Lung (tissue), 11 donors: ENCODE measurements at regions not wholly inside any gene's neighbourhood (a gene's known extent, or its start where the extent isn't known, plus 50 kb on each side); places are given as distances from the start of the nearest gene placed in this dataset.
"Not testable (repeated sequence)": the region's sequence is repeated elsewhere in the genome, so short reads cannot be mapped to it uniquely, and the experiment has no call there.

Source experiments
- ATAC-seq: fragments of 200-7000 bp; cut with Tn5 transposase; one replicate; pipeline ENCODE4 v1.9.1; 2020; ENCODE audit warnings: moderate number of reproducible peaks; ENCODE audit not compliant: insufficient read depth, low FRiP score
- DNase-seq, 3 donors: peaks; one replicate each; pipeline ENCODE4 v3.0.0-alpha.2; 2013 to 2017
- H3K27ac ChIP-seq, 2 donors: one replicate each; pipeline ENCODE4 v1.5.1; 2013; ENCODE audit warnings: mild to moderate bottlenecking in 2 of 2, moderate library complexity in 2 of 2, control low read depth in 1 of 2, inconsistent platforms in 1 of 2, low read depth in 1 of 2, low read length in 1 of 2
- H3K27me3 ChIP-seq, 3 donors: one replicate each; pipeline ENCODE4 v1.5.1; 2013; ENCODE audit warnings: low read length in 2 of 3; ENCODE audit not compliant: control insufficient read depth in 3 of 3, insufficient read depth in 3 of 3
- H3K36me3 ChIP-seq, 4 donors: one replicate each; pipeline ENCODE4 v1.5.1; 2013; ENCODE audit warnings: low read length in 4 of 4, mild to moderate bottlenecking in 1 of 4, moderate library complexity in 1 of 4; ENCODE audit not compliant: control insufficient read depth in 4 of 4, insufficient read depth in 4 of 4
- H3K4me1 ChIP-seq, 5 donors: one replicate each; pipeline ENCODE4 v1.5.1; 2013; ENCODE audit warnings: low read length in 5 of 5, mild to moderate bottlenecking in 2 of 5, moderate library complexity in 1 of 5; ENCODE audit not compliant: control insufficient read depth in 5 of 5, insufficient read depth in 5 of 5
- H3K4me3 ChIP-seq: one replicate; pipeline ENCODE4 v1.5.1; 2013; ENCODE audit warnings: mild to moderate bottlenecking, control low read depth, moderate library complexity
- H3K9ac ChIP-seq, 2 donors: one replicate each; pipeline ENCODE4 v1.5.1; 2013; ENCODE audit warnings: low read length in 2 of 2, control low read depth in 1 of 2; ENCODE audit not compliant: insufficient read depth in 1 of 2
- H3K9me3 ChIP-seq, 4 donors: one replicate each; pipeline ENCODE4 v1.5.1; 2013; ENCODE audit warnings: low read length in 3 of 4, mild to moderate bottlenecking in 1 of 4, moderate library complexity in 1 of 4; ENCODE audit not compliant: control insufficient read depth in 4 of 4, insufficient read depth in 3 of 4
- WGBS, 2 donors: extraction: QIAGEN DNeasy Blood & Tissue Kit; methylation state at CpG; one replicate each; pipeline ENCODE4 v1.1.7; 2013; 5-methylcytosine and 5-hydroxymethylcytosine counted together
- TF ChIP-seq, protein P1 (sequence below): IDR thresholded peaks from 2 replicates; pipeline ENCODE4 v1.5.1; 2012; ENCODE audit warnings: mild to moderate bottlenecking; ENCODE audit errors: control extremely low read depth, extremely low read depth
- donor health status: control.
- donor health status: control.
- donor health status: Bipolar disorder and iron deficiency.
- donor health status: healthy.
- donor health status: DM: yes; HTN: yes; CAD: no.

DNA sequence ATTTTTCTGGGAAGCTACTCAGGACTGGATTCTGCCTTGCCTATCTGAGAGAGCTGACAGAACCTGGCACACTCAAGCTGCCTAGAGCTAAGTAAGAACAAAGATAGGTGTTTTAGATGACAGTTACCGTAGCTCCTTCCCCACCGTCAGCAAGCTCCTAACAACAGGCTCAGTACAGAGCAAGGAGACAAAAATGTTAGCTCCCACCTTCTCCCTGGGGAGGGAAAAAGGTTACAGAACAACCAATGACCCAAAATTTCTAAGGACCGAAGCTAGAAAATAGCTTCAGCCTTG lies 1058.2 kb upstream of the PCDH20 start:
- H3K9me3 ChIP-seq, result no peaks in the 10 kb centered on the region
- DNase-seq, result no peak
- H3K9ac ChIP-seq, result no peak overlapping the region
- ATAC-seq, result no peak
- H3K27me3 ChIP-seq, result no peaks in the 10 kb centered on the region
- H3K27ac ChIP-seq, result no peak overlapping the region
- H3K4me3 ChIP-seq, result no peak overlapping the region
- no peaks in the 10 kb centered on the region for H3K36me3 ChIP-seq
- TF ChIP-seq, protein P1, sequence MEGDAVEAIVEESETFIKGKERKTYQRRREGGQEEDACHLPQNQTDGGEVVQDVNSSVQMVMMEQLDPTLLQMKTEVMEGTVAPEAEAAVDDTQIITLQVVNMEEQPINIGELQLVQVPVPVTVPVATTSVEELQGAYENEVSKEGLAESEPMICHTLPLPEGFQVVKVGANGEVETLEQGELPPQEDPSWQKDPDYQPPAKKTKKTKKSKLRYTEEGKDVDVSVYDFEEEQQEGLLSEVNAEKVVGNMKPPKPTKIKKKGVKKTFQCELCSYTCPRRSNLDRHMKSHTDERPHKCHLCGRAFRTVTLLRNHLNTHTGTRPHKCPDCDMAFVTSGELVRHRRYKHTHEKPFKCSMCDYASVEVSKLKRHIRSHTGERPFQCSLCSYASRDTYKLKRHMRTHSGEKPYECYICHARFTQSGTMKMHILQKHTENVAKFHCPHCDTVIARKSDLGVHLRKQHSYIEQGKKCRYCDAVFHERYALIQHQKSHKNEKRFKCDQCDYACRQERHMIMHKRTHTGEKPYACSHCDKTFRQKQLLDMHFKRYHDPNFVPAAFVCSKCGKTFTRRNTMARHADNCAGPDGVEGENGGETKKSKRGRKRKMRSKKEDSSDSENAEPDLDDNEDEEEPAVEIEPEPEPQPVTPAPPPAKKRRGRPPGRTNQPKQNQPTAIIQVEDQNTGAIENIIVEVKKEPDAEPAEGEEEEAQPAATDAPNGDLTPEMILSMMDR, result no peak
- WGBS, 2 donors, result 90 to 95% methylated on average over 3 of the region's 3 CpGs
- H3K4me1 ChIP-seq, result no peaks in the 10 kb centered on the region

DNA sequence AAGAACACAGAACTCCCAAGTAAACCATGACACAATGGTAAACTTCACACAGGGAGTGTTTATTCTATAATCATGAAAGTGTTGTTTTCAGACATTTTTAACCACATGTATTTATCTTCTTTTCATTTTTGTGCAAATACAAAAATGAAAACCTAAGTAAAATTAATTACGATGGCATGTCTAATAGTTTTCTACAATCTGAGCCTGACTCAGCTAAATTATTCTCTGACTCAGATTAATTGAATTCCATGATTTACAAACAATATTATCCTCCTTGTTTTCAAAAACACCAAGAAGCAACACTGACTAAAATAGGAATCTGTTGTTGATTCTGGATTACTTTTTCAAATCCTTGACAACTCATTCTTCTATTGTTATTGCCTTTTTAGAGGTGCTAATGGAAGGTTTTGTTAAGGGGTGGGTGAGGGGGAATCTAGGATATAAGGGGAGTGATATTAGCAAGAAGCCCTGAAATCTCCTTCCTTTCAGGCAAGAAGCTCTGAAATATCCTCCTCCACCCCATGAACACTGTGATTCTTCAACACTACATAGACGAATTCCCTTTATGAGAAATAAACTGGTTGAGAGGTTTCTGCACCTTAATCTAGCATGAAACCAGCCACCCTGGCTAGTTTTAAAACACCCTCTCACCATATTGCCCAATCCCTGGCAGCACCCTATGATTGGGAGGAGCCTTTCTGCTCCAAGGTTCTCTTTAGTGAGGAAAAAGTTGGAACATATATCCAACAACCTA lies 1057.7 kb upstream of the PCDH20 start:
- 77 to 85% methylated on average over 2 of the region's 2 CpGs for WGBS, 2 donors
- Histone ChIP-seq H3K4me1 (no peaks in the 10 kb centered on the region), H3K36me3 (no peaks in the 10 kb centered on the region), H3K4me3 (no peak overlapping the region), H3K9ac (no peak overlapping the region), H3K27ac (no peak overlapping the region), H3K27me3 (no peaks in the 10 kb centered on the region), H3K9me3 (no peaks in the 10 kb centered on the region)
- DNase-seq, result no peak
- ATAC-seq, result no peak
- TF ChIP-seq, protein P1, result no peak

DNA sequence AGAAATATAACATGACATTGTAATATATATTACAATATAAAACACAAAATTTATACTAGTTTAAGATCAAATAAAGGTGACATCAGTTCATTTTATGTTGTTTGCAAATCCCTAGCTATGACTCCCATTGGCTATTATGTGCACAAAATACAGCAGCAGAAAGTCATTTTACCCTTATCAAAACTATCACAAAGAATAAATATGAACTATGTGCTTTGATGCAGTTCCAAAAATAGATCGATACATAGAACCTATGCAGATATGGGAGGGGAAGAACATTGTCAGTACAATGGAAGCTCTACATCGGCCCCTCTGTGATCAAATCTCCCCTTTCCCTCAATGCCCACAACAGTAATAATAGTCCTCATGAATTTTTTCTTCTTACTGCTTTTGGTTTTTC lies 1038.1 kb upstream of the PCDH20 start:
- no peak overlapping the region for H3K4me3 ChIP-seq
- ATAC-seq (no peak), DNase-seq (no peak)
- no peak overlapping the region for H3K27ac ChIP-seq
- TF ChIP-seq, protein P1, result no peak
- no peaks in the 10 kb centered on the region for H3K36me3 ChIP-seq
- 86 to 94% methylated on average over 2 of the region's 2 CpGs for WGBS, 2 donors
- no peaks in the 10 kb centered on the region for H3K9me3 ChIP-seq
- H3K27me3 ChIP-seq, result no peaks in the 10 kb centered on the region
- H3K9ac ChIP-seq, result no peak overlapping the region
- H3K4me1 ChIP-seq, result no peaks in the 10 kb centered on the region

DNA sequence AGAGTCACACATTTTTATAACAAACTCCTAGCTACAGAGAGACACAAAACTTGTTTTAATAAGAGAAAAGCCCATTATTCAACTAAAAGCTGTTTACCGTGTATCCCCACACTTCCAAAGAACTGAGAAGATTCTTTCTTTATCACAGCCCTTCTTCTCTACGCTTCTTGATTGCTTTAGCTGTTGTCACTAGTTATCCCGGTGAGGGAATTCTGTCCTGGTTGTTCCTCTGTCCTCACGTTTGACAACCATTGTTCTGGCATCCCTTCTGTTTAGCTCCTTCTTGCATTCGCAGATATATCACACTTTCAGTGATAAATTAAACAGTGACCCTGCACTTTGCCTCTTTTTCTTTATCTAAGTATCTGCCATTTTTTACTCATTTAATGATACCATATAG lies 1035.1 kb upstream of the PCDH20 start:
- WGBS, 2 donors, result 54 to 71% methylated on average over 5 of the region's 5 CpGs
- Histone ChIP-seq H3K9ac (no peak overlapping the region), H3K27ac (no peak overlapping the region), H3K4me3 (no peak overlapping the region), H3K4me1 (no peaks in the 10 kb centered on the region), H3K36me3 (no peaks in the 10 kb centered on the region), H3K27me3 (no peaks in the 10 kb centered on the region), H3K9me3 (no peaks in the 10 kb centered on the region)
- ATAC-seq, result no peak
- DNase-seq, result no peak
- TF ChIP-seq, protein P1, result no peak

DNA sequence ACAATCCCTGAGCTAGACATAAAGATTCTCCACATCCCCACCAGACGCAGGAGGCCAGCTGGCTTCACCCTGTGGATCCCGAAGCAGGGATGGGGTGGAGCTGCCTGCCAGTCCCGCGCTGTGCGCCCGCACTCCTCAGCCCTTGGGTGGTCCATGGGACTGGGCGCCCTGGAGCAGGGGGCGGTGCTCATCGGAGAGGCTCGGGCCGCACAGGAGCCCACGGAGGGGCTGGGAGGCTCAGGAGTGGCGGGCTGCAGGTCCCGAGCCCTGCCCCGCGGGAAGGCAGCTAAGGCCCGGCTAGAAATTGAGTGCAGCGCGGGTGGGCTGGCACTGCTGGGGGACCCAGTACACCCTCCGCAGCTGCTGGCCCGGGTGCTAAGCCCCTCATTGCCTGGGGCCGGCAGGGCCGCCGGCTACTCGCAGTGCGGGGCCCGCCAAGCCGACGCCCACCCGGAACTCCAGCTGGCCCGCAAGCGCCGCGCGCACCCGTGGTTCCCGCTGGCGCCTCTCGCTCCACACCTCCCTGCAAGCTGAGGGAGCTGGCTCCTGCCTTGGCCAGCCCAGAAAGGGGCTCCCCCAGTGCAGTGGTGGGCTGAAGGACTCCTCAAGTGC lies 1032.2 kb upstream of the PCDH20 start:
- not testable (repeated sequence) for H3K27me3 ChIP-seq, H3K27ac ChIP-seq, H3K4me1 ChIP-seq, H3K9ac ChIP-seq, H3K36me3 ChIP-seq, DNase-seq, ATAC-seq, H3K4me3 ChIP-seq, H3K9me3 ChIP-seq
- 95% methylated on average over 39 of the region's 39 CpGs for WGBS, 2 donors
